Activated T-helper 1 cell treated with anti-CD3 and anti-CD28 coated beads, Interleukin-12 subunit alpha, Interleukin-12 subunit beta, Interleukin-2, Interleukin-4 antibody, amounts not matched to agents 30 ng/mL and 10 ng/mL and 1 ng/mL, durations not matched to agents 14 hours and 24 hours and 36 hours (primary cell): ENCODE measurements at regions not wholly inside any gene's neighbourhood (a gene's known extent, or its start where the extent isn't known, plus 50 kb on each side); places are given as distances from the start of the nearest gene placed in this dataset.
"Not testable (repeated sequence)": the region's sequence is repeated elsewhere in the genome, so short reads cannot be mapped to it uniquely, and the experiment has no call there.

ENCODE experiments used
- DNase-seq: peaks from one replicate; pipeline ENCODE4 v3.0.0; 2021; ENCODE audit warnings: low spot score
- H3K27ac Mint-ChIP-seq: one replicate; pipeline ENCODE4 v1.8.0; 2021; ENCODE audit warnings: mild to moderate bottlenecking, mixed read lengths
- H3K27me3 Mint-ChIP-seq: one replicate; pipeline ENCODE4 v1.8.0; 2022; ENCODE audit warnings: mild to moderate bottlenecking, moderate library complexity, mixed read lengths; ENCODE audit not compliant: insufficient read depth
- H3K36me3 Mint-ChIP-seq: one replicate; pipeline ENCODE4 v1.8.0; 2021; ENCODE audit warnings: low read depth, mixed read lengths
- H3K4me1 Mint-ChIP-seq: one replicate; pipeline ENCODE4 v1.8.0; 2021; ENCODE audit warnings: low read depth, mixed read lengths
- H3K4me3 Mint-ChIP-seq: one replicate; pipeline ENCODE4 v1.8.0; 2021; ENCODE audit warnings: mild to moderate bottlenecking, moderate library complexity, mixed read lengths
- H3K9me3 Mint-ChIP-seq: one replicate; pipeline ENCODE4 v1.8.0; 2021; ENCODE audit warnings: mixed read lengths
- intact Hi-C: fragments of 100-400 bp; cut with micrococcal nuclease; formaldehyde crosslinking; loops from one replicate; pipeline ENCODE4 v1.15.1; 2024

DNA sequence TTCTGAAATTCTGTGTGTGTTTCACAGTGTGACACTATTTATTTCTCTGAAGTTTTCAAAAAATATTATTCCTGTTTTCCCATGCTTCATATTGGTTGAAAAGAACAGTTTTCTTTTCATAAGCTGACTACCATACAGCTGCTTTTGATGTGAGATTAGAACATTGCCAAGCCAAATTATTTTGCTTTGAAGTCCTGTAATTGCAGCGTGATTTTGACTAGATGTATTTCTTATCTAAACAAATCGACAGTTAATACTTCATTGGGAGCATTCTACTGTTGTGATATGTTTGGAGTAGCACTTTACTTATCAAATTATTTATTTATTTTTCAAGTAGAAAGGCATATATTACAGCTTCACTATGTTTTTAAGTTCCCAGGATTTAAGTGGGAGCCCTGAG is 132.0 kb downstream of the DACT1 start:
- intact Hi-C loops, result no loop called here
- H3K27ac Mint-ChIP-seq, result no peak overlapping the region
- no peak overlapping the region for H3K4me3 Mint-ChIP-seq
- H3K9me3 Mint-ChIP-seq, result no peaks in the 10 kb centered on the region
- H3K4me1 Mint-ChIP-seq, result no peaks in the 10 kb centered on the region
- H3K36me3 Mint-ChIP-seq, result no peaks in the 10 kb centered on the region
- no peaks in the 10 kb centered on the region for H3K27me3 Mint-ChIP-seq
- DNase-seq, result no peak

DNA sequence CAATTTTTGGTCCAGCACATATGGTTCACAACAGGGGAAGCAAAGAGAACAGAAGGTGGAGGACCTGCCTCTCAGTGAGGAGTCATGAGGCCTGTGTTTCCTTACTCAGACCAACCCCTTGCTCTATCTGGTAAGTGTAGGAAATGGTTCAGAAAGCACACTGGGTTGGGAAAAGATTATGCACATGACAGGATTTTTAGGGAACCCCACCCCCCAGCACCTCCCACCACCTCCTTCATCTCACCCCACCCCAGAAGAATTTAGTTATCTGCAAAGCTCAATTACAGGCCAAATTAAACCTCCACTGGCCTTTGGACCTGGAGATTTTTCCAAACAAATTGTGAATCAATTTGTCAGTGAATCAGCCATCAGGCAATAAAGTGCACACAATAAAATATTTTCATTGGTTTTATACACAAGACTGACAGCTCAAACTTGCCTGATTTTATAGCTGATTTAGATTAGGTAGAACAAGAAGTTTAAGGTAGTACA is 132.8 kb downstream of the DACT1 start:
- no peak for DNase-seq
- intact Hi-C loops, result no loop called here

DNA sequence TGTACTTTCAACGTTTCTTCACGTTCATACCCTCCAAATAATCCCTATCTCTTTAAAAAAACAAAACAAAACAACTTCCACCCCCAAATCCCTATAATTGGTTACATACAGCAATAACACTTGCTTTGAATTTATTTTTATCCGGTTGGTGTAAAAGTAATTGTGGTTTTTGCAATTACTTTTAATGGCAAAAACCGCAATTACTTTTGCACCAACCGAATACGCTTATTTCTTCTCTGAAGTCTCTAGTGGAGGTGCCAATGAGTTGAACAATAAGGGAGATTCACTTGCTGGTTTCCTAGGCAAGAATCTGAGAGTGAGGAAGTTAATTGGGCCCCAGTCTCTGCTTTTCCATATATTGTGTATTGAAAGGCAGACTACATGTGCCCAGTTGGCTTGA is 133.3 kb downstream of the DACT1 start:
- Mint-ChIP-seq H3K27me3 (no peaks in the 10 kb centered on the region), H3K4me1 (no peaks in the 10 kb centered on the region), H3K4me3 (no peak overlapping the region), H3K9me3 (no peaks in the 10 kb centered on the region), H3K36me3 (no peaks in the 10 kb centered on the region), H3K27ac (no peak overlapping the region)
- intact Hi-C loops, result no loop called here
- no peak for DNase-seq

More for the DNA sequence above, 132.8 kb downstream of the DACT1 start:
- no peaks in the 10 kb centered on the region for H3K36me3 Mint-ChIP-seq
- no peak overlapping the region for H3K27ac Mint-ChIP-seq
- no peaks in the 10 kb centered on the region for H3K9me3 Mint-ChIP-seq
- H3K27me3 Mint-ChIP-seq, result no peaks in the 10 kb centered on the region
- H3K4me1 Mint-ChIP-seq, result no peaks in the 10 kb centered on the region
- H3K4me3 Mint-ChIP-seq, result no peak overlapping the region

DNA sequence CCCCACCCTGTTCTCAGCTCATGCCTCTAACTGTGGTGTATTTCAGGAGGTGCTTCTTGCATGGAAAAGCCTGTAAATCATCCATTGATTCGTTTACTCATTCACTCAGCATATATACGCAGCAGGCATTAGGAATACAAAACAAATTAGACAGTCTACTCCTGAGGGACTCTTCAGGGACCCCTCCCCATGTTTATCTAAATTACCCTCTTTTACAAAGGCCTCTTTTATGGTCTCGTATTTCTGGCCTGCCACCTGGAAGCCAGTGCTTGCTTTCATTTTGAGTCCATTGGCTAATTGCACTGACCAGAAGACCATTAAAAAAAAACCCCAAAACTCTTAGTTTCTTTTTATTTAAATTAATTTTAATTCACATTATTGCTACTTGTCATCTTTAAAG is 134.4 kb downstream of the DACT1 start:
- Mint-ChIP-seq H3K27ac (no peak overlapping the region), H3K36me3 (no peaks in the 10 kb centered on the region), H3K9me3 (no peaks in the 10 kb centered on the region), H3K4me3 (no peak overlapping the region), H3K4me1 (no peaks in the 10 kb centered on the region), H3K27me3 (no peaks in the 10 kb centered on the region)
- intact Hi-C loops, result no loop called here
- no peak for DNase-seq

DNA sequence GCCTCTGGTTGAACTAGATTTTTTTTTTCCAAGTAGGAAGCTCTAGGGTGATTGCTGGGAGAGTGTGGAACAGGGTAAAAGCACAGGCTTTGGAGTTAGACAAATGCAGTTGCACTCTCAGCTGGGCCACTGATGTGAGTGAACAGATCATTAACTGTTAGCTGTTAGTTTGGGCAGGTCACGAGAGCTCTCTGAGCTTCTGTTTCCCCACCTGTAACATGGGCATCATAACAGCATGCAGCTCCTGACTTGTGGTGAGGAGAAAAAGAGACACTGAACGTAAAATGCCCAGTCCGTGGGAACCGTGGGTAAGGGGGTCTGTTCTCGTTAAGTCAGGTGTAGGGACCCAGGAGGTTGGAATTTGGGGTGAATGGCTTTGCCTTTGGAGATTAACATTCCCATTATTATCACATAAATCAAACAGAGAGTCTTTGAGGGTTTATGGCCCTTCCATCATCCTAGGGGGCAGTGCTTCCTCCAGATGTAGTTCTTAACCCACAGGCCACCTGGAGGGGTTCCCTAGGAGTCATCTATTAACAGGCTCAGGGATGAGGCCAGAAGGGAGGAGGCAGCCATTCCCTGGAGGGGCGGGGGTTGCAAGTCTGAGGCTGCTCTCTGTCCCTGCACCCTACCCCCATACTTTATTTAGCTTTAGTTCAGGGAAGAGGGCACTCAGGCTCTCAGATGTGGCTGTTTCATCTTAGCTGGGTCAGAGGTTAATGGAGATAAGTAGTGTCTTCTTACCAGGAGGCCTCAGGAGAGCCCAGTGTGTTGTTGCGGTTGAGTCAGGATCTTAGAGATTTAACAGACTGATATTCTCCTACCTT is 135.2 kb downstream of the DACT1 start:
- H3K27me3 Mint-ChIP-seq, result no peaks in the 10 kb centered on the region
- H3K9me3 Mint-ChIP-seq, result no peaks in the 10 kb centered on the region
- no peak for DNase-seq
- intact Hi-C loops, result no loop called here
- no peak overlapping the region for H3K27ac Mint-ChIP-seq
- H3K4me3 Mint-ChIP-seq, result no peak overlapping the region
- no peaks in the 10 kb centered on the region for H3K36me3 Mint-ChIP-seq
- H3K4me1 Mint-ChIP-seq, result no peaks in the 10 kb centered on the region

DNA sequence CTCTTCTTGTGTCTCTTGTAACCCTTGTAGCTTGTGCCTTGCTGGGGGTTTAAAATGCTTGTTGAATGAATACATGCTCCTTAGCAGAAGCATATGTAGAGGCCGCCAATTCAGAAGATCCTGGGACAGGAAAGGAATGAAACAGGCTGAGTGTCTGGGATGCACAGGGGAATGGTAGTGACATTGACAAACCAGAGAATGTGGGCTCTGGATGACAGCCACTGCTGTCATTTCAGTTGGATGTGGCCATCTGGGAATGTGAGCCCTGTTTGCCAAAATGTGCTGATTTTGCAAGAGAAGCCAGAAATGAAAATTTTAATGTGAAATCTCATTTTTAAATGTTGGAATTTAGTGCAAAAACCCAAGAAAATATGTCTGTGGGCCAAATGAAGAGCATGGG is 136.8 kb downstream of the DACT1 start:
- no peaks in the 10 kb centered on the region for H3K4me1 Mint-ChIP-seq
- no peak overlapping the region for H3K4me3 Mint-ChIP-seq
- DNase-seq, result no peak
- H3K27ac Mint-ChIP-seq, result no peak overlapping the region
- no peaks in the 10 kb centered on the region for H3K36me3 Mint-ChIP-seq
- intact Hi-C loops, result no loop called here
- H3K27me3 Mint-ChIP-seq, result no peaks in the 10 kb centered on the region
- no peaks in the 10 kb centered on the region for H3K9me3 Mint-ChIP-seq

DNA sequence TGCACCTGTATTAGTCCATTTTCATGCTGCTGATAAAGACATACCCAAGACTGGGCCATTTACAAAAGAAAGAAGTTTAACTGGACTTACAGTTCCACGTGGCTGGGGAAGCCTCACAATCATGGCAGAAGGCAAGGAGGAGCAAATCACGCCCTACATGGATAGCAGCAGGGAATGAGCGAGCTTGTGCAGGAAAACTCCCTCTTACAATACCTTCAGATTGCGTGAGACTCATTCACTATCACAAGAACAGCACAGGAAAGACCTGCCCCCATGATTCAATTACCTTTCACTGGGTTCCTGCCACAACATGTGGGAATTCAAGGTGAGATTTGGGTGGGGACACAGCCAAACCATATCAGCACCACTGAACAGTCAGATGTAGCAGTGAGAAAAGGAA is 137.4 kb downstream of the DACT1 start:
- H3K36me3 Mint-ChIP-seq, H3K4me1 Mint-ChIP-seq, DNase-seq, H3K27me3 Mint-ChIP-seq, H3K27ac Mint-ChIP-seq, H3K4me3 Mint-ChIP-seq, intact Hi-C loops, H3K9me3 Mint-ChIP-seq: not testable (repeated sequence)

DNA sequence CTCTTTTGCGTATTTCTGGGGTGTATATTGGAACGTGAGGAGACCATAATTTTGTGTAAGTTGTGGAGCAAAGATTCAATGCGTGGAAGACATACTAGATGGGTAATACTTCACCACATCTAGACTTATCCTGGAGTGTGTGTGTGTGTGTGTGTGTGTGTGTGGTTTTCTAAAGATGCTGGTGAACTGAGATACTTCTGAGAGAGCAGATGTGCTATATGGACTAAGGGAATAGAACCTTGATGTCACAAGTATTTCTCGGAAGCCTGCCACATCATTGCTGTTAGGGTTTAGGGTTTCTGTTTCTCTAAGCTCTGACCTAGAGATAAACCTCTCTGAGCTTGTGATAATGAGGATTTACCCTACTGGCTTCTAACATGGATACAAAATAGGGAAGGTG is 138.8 kb downstream of the DACT1 start:
- H3K4me1 Mint-ChIP-seq, result no peaks in the 10 kb centered on the region
- H3K36me3 Mint-ChIP-seq, result no peaks in the 10 kb centered on the region
- H3K4me3 Mint-ChIP-seq, result no peak overlapping the region
- intact Hi-C loops, result no loop called here
- H3K27ac Mint-ChIP-seq, result no peak overlapping the region
- no peak for DNase-seq
- H3K9me3 Mint-ChIP-seq, result no peaks in the 10 kb centered on the region
- H3K27me3 Mint-ChIP-seq, result no peaks in the 10 kb centered on the region

DNA sequence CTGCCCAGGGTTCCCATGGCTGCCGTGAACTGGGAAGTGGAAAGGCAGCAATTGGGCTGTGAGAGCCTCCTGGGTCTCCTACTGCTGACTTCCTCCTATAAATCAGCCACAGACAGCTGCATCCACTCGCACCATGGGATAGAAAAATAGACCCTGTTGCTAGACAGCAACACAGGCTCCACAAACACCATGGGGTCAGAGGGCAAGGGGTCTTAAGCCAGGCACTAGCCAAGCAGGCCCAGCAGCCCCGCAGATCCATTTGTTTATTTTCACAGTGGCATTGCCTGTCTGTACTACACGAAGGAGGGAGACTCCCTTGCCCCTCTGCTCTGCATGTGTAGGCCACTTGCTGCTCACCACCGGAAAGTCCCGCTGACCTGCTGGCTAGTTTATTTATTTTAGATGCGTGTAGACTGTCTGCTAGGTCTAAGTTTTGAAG is 139.8 kb downstream of the DACT1 start:
- no peaks in the 10 kb centered on the region for H3K4me1 Mint-ChIP-seq
- H3K27me3 Mint-ChIP-seq, result no peaks in the 10 kb centered on the region
- H3K4me3 Mint-ChIP-seq, result no peak overlapping the region
- DNase-seq, result no peak
- no peak overlapping the region for H3K27ac Mint-ChIP-seq
- intact Hi-C loops, result no loop called here
- no peaks in the 10 kb centered on the region for H3K36me3 Mint-ChIP-seq
- no peaks in the 10 kb centered on the region for H3K9me3 Mint-ChIP-seq

DNA sequence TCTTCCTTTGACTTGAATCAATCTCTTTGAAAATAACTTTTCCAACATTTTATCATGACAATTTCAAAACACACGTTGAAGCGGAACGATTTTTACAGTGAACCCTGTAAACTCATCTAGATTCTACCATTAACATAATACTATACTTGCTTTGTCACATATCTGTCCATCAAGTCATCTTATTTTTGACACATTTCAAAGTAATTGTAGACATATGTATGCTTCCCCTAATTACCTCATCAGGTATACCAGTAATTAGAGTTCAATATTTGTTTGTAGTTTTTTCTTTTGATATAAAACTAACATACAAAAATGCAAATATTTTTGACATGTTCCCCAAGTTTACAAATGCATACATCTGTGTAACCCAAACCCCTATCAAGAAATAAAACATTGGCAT is 140.4 kb downstream of the DACT1 start:
- no peaks in the 10 kb centered on the region for H3K36me3 Mint-ChIP-seq
- no peaks in the 10 kb centered on the region for H3K9me3 Mint-ChIP-seq
- H3K4me1 Mint-ChIP-seq, result no peaks in the 10 kb centered on the region
- no peak overlapping the region for H3K27ac Mint-ChIP-seq
- H3K4me3 Mint-ChIP-seq, result no peak overlapping the region
- no peaks in the 10 kb centered on the region for H3K27me3 Mint-ChIP-seq
- DNase-seq, result no peak
- intact Hi-C loops, result no loop called here

DNA sequence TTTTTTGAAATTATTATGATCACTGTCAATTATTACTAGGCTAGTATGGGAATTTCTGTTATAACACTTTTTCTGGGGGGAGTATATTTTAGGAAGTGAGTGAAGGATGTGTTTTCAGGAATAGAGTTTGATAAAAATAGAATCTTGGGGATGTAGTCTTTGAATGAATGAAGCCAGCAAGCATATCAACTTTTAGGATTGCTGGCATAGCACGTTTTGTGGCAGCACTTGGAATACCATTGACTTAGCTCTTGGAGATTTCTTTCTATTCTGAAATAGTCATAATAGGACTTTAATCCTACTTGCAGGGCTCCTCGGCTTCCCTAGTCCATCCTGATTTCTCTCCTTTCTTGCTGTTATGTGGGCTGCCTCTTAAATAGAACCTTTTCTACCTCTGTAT is 141.6 kb downstream of the DACT1 start:
- no peak overlapping the region for H3K27ac Mint-ChIP-seq
- no peak overlapping the region for H3K4me3 Mint-ChIP-seq
- H3K36me3 Mint-ChIP-seq, result no peaks in the 10 kb centered on the region
- H3K9me3 Mint-ChIP-seq, result no peaks in the 10 kb centered on the region
- H3K4me1 Mint-ChIP-seq, result no peaks in the 10 kb centered on the region
- no peak for DNase-seq
- no peaks in the 10 kb centered on the region for H3K27me3 Mint-ChIP-seq
- intact Hi-C loops, result no loop called here

DNA sequence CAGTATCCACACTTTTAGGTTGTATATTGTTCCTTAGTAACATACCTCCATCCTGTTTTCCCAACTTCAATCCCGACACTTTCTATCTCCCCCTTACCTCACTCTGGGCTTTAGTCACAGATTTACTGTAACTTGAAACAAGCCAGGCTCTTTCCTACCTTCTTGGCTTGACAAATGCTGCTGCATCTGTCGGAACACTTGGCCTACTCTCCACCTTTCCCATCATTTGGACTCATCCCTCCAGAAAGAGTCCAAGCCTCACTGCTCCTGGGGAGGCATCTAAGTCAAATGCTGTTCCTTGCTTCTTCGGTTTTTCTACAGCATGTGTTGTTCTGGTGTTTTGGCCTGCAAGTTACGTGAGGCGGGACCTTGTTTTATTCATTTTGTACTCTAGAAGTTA is 142.4 kb downstream of the DACT1 start:
- no peaks in the 10 kb centered on the region for H3K36me3 Mint-ChIP-seq
- no peak for DNase-seq
- no peaks in the 10 kb centered on the region for H3K4me1 Mint-ChIP-seq
- intact Hi-C loops, result no loop called here
- no peak overlapping the region for H3K27ac Mint-ChIP-seq
- no peaks in the 10 kb centered on the region for H3K27me3 Mint-ChIP-seq
- no peak overlapping the region for H3K4me3 Mint-ChIP-seq
- no peaks in the 10 kb centered on the region for H3K9me3 Mint-ChIP-seq

DNA sequence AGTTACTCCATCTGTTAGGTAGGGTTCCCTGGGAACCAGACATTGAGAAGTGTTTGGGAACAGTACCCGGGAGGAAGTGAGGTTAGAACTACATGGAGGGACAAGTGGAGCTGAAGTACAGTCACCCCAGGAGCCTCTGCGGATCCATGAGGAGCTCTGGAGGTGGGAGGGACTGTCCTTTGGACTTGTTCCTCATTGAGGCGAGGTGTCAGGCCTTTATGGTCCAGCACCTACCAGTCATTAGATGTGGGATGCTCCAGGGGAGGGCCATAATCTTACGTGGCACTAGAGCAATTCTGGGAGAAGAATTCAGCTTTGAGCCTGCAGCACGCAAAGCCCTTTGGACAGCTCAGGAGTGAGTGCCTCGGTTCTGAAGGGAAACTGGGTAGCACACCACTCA is 142.8 kb downstream of the DACT1 start:
- DNase-seq, result no peak
- no peaks in the 10 kb centered on the region for H3K4me1 Mint-ChIP-seq
- H3K9me3 Mint-ChIP-seq, result no peaks in the 10 kb centered on the region
- no peaks in the 10 kb centered on the region for H3K27me3 Mint-ChIP-seq
- H3K27ac Mint-ChIP-seq, result no peak overlapping the region
- intact Hi-C loops, result no loop called here
- H3K4me3 Mint-ChIP-seq, result no peak overlapping the region
- no peaks in the 10 kb centered on the region for H3K36me3 Mint-ChIP-seq

DNA sequence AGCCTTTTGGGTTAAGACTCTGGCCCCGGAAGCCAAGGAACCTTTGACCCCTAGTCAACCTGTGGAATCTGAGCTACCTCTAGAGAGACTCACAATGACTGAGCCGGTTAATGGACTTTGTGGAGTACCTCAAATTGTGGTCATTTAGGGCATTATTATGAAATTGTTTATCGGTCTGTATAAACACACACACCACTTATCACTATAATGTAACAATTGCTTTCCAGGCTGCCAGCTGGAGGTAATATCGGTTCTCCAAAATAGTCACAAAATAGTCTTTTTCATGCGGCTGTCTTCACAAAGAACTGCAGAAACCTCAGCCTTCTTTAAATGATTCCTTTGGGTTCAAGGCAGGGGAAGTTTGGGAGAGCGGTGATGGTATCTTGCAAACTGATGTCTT is 144.2 kb downstream of the DACT1 start:
- Mint-ChIP-seq H3K27me3 (no peaks in the 10 kb centered on the region), H3K4me1 (no peaks in the 10 kb centered on the region), H3K9me3 (no peaks in the 10 kb centered on the region), H3K4me3 (no peak overlapping the region), H3K36me3 (no peaks in the 10 kb centered on the region), H3K27ac (no peak overlapping the region)
- intact Hi-C loops, result no loop called here
- DNase-seq, result no peak
